ENCODE measurements at regions not wholly inside any gene's neighbourhood (a gene's known extent, or its start where the extent isn't known, plus 50 kb on each side); places are given as distances from the start of the nearest gene placed in this dataset.

DNA sequence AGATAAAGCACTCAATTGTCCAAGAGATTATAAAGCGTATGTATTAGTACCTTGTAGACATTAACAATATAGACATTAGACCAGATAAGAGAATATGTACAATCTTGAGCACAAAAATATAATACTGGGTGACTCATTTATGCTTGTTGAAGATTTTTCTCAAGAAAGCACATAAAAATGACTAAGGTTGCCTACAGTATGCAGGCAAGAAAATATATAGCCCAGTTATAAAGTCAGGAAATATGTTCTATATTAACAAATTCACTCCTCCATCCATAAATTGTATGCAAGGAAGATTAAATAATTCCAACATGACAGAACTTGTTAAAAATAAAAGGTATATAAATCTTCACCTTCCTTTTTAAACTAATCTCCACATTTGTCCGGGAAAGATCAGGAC lies 356.4 kb upstream of the SLC39A10 start (continued):
- TF ChIP-seq HIC1 (tag by site-specific recombination; IDR thresholded peaks at IDR 0.05) = no peak
- TF ChIP-seq, protein P1, sequence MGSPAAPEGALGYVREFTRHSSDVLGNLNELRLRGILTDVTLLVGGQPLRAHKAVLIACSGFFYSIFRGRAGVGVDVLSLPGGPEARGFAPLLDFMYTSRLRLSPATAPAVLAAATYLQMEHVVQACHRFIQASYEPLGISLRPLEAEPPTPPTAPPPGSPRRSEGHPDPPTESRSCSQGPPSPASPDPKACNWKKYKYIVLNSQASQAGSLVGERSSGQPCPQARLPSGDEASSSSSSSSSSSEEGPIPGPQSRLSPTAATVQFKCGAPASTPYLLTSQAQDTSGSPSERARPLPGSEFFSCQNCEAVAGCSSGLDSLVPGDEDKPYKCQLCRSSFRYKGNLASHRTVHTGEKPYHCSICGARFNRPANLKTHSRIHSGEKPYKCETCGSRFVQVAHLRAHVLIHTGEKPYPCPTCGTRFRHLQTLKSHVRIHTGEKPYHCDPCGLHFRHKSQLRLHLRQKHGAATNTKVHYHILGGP (tag by site-specific recombination; IDR thresholded peaks at IDR 0.05) = no peak
- no peak for TF ChIP-seq ZNF561 (tag by site-specific recombination; IDR thresholded peaks at IDR 0.05; ENCODE audit: borderline replicate concordance)
- TF ChIP-seq, protein P2, sequence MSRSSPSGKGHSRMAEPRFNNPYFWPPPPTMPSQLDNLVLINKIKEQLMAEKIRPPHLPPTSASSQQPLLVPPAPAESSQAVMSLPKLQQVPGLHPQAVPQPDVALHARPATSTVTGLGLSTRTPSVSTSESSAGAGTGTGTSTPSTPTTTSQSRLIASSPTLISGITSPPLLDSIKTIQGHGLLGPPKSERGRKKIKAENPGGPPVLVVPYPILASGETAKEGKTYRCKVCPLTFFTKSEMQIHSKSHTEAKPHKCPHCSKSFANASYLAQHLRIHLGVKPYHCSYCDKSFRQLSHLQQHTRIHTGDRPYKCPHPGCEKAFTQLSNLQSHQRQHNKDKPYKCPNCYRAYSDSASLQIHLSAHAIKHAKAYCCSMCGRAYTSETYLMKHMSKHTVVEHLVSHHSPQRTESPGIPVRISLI (tag by site-specific recombination; IDR thresholded peaks at IDR 0.05) = no peak
- no peak for TF ChIP-seq ZNF140 (tag by site-specific recombination; IDR thresholded peaks at IDR 0.05)
- TF ChIP-seq ZNF514 (tag by site-specific recombination; IDR thresholded peaks at IDR 0.05) = no peak
- TF ChIP-seq ZNF624 (tag by site-specific recombination; IDR thresholded peaks at IDR 0.05) = no peak

DNA sequence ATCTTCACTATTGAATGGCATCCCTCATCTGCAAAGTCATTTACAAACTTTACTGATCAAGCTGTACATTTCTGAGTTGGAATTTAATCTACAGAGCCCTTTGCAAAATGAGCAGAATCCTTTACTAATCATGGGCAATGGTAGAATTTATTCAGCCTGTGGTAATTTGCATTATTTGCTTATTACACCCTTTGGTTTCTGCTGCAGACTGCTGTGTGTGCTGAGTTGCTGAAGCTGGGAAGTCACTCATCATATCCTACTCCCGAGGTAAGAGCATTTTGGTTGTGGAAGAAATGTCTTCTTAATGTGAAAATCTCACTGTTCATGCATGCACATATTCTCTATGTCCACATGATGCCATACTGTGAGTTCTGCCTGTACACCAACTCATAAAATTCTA lies 357.4 kb upstream of the SLC39A10 start:
- Histone ChIP-seq H3K4me1 (ENCODE audit: control insufficient read depth, insufficient read depth, low read length) (no peaks in the 10 kb centered on the region), H3K36me3 (ENCODE audit: control insufficient read depth in 2 of 2, insufficient read depth in 1 of 2, low read length in 2 of 2) (no peaks in the 10 kb centered on the region), H3K27ac (ENCODE audit: extremely low read depth, low read depth, low read length) (no peak overlapping the region), H3K9me3 (ENCODE audit: control insufficient read depth, insufficient read depth, low read depth, low read length) (no peaks in the 10 kb centered on the region), H3K4me3 (ENCODE audit: low read depth, low read length) (no peak overlapping the region)
- TF ChIP-seq SCRT1 (tag by site-specific recombination; IDR thresholded peaks at IDR 0.05; ENCODE audit: borderline replicate concordance) = no peak
- TF ChIP-seq ZNF623 (tag by site-specific recombination; IDR thresholded peaks at IDR 0.05) = no peak
- no peak for TF ChIP-seq SCRT2 (tag by site-specific recombination; IDR thresholded peaks at IDR 0.05)
- TF ChIP-seq ZNF416 (tag by site-specific recombination; IDR thresholded peaks at IDR 0.05) = no peak
- TF ChIP-seq ZNF174 (tag by site-specific recombination; IDR thresholded peaks at IDR 0.05) = no peak
- TF ChIP-seq ZNF571 (tag by site-specific recombination; IDR thresholded peaks at IDR 0.05) = no peak
- no peak for TF ChIP-seq ZNF704 (tag by site-specific recombination; IDR thresholded peaks at IDR 0.05)
- no peak for TF ChIP-seq ZNF670 (tag by site-specific recombination; IDR thresholded peaks at IDR 0.05; ENCODE audit: low read depth)
- no peak for TF ChIP-seq ZXDB (tag by site-specific recombination; IDR thresholded peaks at IDR 0.05)
- no peak for TF ChIP-seq ZBTB1 (tag by site-specific recombination; IDR thresholded peaks at IDR 0.05)
- TF ChIP-seq REPIN1 (tag by site-specific recombination; IDR thresholded peaks at IDR 0.05; ENCODE audit: low read depth) = no peak
- TF ChIP-seq OSR2 (tag by site-specific recombination; IDR thresholded peaks at IDR 0.05) = no peak
- no peak for TF ChIP-seq YY1 (tag by site-specific recombination; IDR thresholded peaks at IDR 0.05)
- ChIA-PET POLR2A (no interaction called here), CTCF (no interaction called here)

GRCh38 chr2:195296490-195296889 lies 360.5 kb upstream of the SLC39A10 start:
- ChIA-PET POLR2A (no interaction called here), CTCF (no interaction called here)
- Histone ChIP-seq H3K36me3 (ENCODE audit: control insufficient read depth in 2 of 2, insufficient read depth in 1 of 2, low read length in 2 of 2) (no peaks in the 10 kb centered on the region), H3K4me3 (ENCODE audit: low read depth, low read length) (no peak overlapping the region), H3K27ac (ENCODE audit: extremely low read depth, low read depth, low read length) (no peak overlapping the region), H3K4me1 (ENCODE audit: control insufficient read depth, insufficient read depth, low read length) (no peaks in the 10 kb centered on the region), H3K9me3 (ENCODE audit: control insufficient read depth, insufficient read depth, low read depth, low read length) (no peaks in the 10 kb centered on the region)
- TF ChIP-seq PRDM1 (tag by site-specific recombination; IDR thresholded peaks at IDR 0.05) (peak; percentile 99), ZNF175 (tag by site-specific recombination; IDR thresholded peaks at IDR 0.05) (no peak), FEZF1 (tag by site-specific recombination; IDR thresholded peaks at IDR 0.05) (no peak)
